ENCODE measurements at regions not wholly inside any gene's neighbourhood (a gene's known extent, or its start where the extent isn't known, plus 50 kb on each side); places are given as distances from the start of the nearest gene placed in this dataset.

GRCh38 chr2:198476007-198476406, 671.6 kb downstream of the PLCL1 start:
- H3K36me3 ChIP-seq = no peaks in the 10 kb centered on the region
- no peak for TF ChIP-seq CTCF (IDR thresholded peaks at IDR 0.05; ENCODE audit: low read depth, low read length)

GRCh38 chr2:198471291-198471690, 666.9 kb downstream of the PLCL1 start:
- H3K27me3 ChIP-seq (ENCODE audit: insufficient read depth, low read depth, severe bottlenecking) = no peaks in the 10 kb centered on the region
- TF ChIP-seq CTCF (IDR thresholded peaks at IDR 0.05; ENCODE audit: low read depth, low read length) = peak; percentile 35; the same call in 1 of the 2 replicates
- no peaks in the 10 kb centered on the region for H3K36me3 ChIP-seq
- H3K27ac ChIP-seq = no peak overlapping the region
- no peaks in the 10 kb centered on the region for H3K9me3 ChIP-seq (ENCODE audit: severe bottlenecking)
- H3K4me3 ChIP-seq (ENCODE audit: low read depth, low read length) = no peak overlapping the region
- DNase-seq = no peak

More at GRCh38 chr2:198476007-198476406, 671.6 kb downstream of the PLCL1 start:
- Histone ChIP-seq H3K9me3 (ENCODE audit: severe bottlenecking) (no peaks in the 10 kb centered on the region), H3K4me3 (ENCODE audit: low read depth, low read length) (no peak overlapping the region), H3K27ac (no peak overlapping the region), H3K27me3 (ENCODE audit: insufficient read depth, low read depth, severe bottlenecking) (no peaks in the 10 kb centered on the region)
- no peak for DNase-seq

GRCh38 chr2:198468136-198468535, 663.7 kb downstream of the PLCL1 start:
- Histone ChIP-seq H3K27me3 (ENCODE audit: insufficient read depth, low read depth, severe bottlenecking) (no peaks in the 10 kb centered on the region), H3K27ac (no peak overlapping the region), H3K36me3 (no peaks in the 10 kb centered on the region), H3K9me3 (ENCODE audit: severe bottlenecking) (no peaks in the 10 kb centered on the region), H3K4me3 (ENCODE audit: low read depth, low read length) (no peak overlapping the region)
- DNase-seq = no peak
- TF ChIP-seq CTCF (IDR thresholded peaks at IDR 0.05; ENCODE audit: low read depth, low read length) = no peak

- Histone ChIP-seq H3K4me3 (ENCODE audit: low read depth, low read length) (no peak overlapping the region), H3K36me3 (no peaks in the 10 kb centered on the region), H3K27me3 (ENCODE audit: insufficient read depth, low read depth, severe bottlenecking) (no peaks in the 10 kb centered on the region), H3K27ac (no peak overlapping the region), H3K9me3 (ENCODE audit: severe bottlenecking) (no peaks in the 10 kb centered on the region)
- no peak for TF ChIP-seq CTCF (IDR thresholded peaks at IDR 0.05; ENCODE audit: low read depth, low read length)
- no peak for DNase-seq
These were observed 661.6 kb downstream of the PLCL1 start for GRCh38 chr2:198465970-198466369.

- no peak for DNase-seq
- Histone ChIP-seq H3K36me3 (no peaks in the 10 kb centered on the region), H3K27ac (no peak overlapping the region), H3K9me3 (ENCODE audit: severe bottlenecking) (no peaks in the 10 kb centered on the region), H3K4me3 (ENCODE audit: low read depth, low read length) (no peak overlapping the region), H3K27me3 (ENCODE audit: insufficient read depth, low read depth, severe bottlenecking) (no peaks in the 10 kb centered on the region)
- no peak for TF ChIP-seq CTCF (IDR thresholded peaks at IDR 0.05; ENCODE audit: low read depth, low read length)
These were observed 652.0 kb downstream of the PLCL1 start for GRCh38 chr2:198456418-198456817.

GRCh38 chr2:198453866-198454265, 649.5 kb downstream of the PLCL1 start:
- no peak overlapping the region for H3K4me3 ChIP-seq (ENCODE audit: low read depth, low read length)
- no peak for TF ChIP-seq CTCF (IDR thresholded peaks at IDR 0.05; ENCODE audit: low read depth, low read length)
- no peaks in the 10 kb centered on the region for H3K36me3 ChIP-seq
- H3K27me3 ChIP-seq (ENCODE audit: insufficient read depth, low read depth, severe bottlenecking) = no peaks in the 10 kb centered on the region
- no peaks in the 10 kb centered on the region for H3K9me3 ChIP-seq (ENCODE audit: severe bottlenecking)
- no peak overlapping the region for H3K27ac ChIP-seq
- DNase-seq = no peak
